ENCODE measurements at regions not wholly inside any gene's neighbourhood (a gene's known extent, or its start where the extent isn't known, plus 50 kb on each side); places are given as distances from the start of the nearest gene placed in this dataset.

DNA sequence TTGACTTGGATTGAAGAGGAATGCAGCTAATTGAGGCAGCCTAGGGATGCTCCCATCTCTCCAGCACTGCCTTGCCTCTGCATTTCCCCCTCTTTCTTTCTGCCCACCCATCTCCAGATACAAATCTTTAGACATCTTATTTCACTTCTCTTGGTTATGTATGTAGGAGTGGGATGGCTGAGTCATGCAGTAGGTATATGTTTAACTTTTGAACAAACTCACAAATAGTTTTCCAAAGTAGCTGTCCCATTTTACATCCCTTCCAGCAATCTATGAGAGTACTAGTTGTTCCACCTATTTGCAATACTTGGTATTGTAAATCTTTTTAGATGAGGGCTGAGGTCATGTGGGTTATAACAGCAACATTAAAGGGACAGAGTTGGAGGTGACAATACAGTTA is 329.9 kb downstream of the DYSF start:
- Histone ChIP-seq H2AFZ (ENCODE audit: control insufficient read depth, low read depth, low read length) (no peak overlapping the region), H3K9me3 (replicated peaks; ENCODE audit: control insufficient read depth, insufficient read depth, low read length) (no peaks in the 10 kb centered on the region), H4K20me1 (ENCODE audit: control insufficient read depth, insufficient read depth) (no peaks in the 10 kb centered on the region), H3K4me1 (ENCODE audit: control insufficient read depth, insufficient read depth, low read length) (no peaks in the 10 kb centered on the region), H3K9ac (ENCODE audit: control insufficient read depth, insufficient read depth, low read length) (no peak overlapping the region), H3K79me2 (ENCODE audit: control insufficient read depth, insufficient read depth, low read length) (no peaks in the 10 kb centered on the region), H3K4me3 (no peak overlapping the region), H3K27ac (ENCODE audit: control insufficient read depth, insufficient read depth) (no peak overlapping the region), H3K36me3 (ENCODE audit: control insufficient read depth in 2 of 2, insufficient read depth in 2 of 2, low read length in 1 of 2) (no peaks in the 10 kb centered on the region), H3K4me2 (ENCODE audit: control insufficient read depth, insufficient read depth) (no peak overlapping the region), H3K27me3 (replicated peaks in 1 of 2; ENCODE audit: control insufficient read depth in 2 of 2, insufficient read depth in 2 of 2, low read length in 1 of 2) (peaks cover 0 to 1% of the 10 kb centered on the region in 2 experiments; a peak in 2 of 4 replicates)
- CTCF ChIA-PET = interaction anchor here (1.1 kb wide), 1 partner anchor 14 kb away, joined by 4 read pairs; no protein-coding TSS in a partner anchor
- POLR2A ChIA-PET = no interaction called here
- intact Hi-C loops (cut with micrococcal nuclease; ENCODE audit: unreplicated experiment) = no loop called here
- TF ChIP-seq, protein P1, sequence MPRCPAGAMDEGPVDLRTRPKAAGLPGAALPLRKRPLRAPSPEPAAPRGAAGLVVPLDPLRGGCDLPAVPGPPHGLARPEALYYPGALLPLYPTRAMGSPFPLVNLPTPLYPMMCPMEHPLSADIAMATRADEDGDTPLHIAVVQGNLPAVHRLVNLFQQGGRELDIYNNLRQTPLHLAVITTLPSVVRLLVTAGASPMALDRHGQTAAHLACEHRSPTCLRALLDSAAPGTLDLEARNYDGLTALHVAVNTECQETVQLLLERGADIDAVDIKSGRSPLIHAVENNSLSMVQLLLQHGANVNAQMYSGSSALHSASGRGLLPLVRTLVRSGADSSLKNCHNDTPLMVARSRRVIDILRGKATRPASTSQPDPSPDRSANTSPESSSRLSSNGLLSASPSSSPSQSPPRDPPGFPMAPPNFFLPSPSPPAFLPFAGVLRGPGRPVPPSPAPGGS (IDR thresholded peaks at IDR 0.05; ENCODE audit: borderline replicate concordance, insufficient read depth, low read depth, low read length, poor library complexity, severe bottlenecking) = no peak
- TF ChIP-seq ZNF24 (IDR thresholded peaks at IDR 0.05) (no peak), FOS (IDR thresholded peaks at IDR 0.05; ENCODE audit: borderline replicate concordance, extremely low read depth, insufficient read length) (no peak), PAX8 (IDR thresholded peaks at IDR 0.05) (no peak), CHD1 (IDR thresholded peaks at IDR 0.05; ENCODE audit: low read depth, low read length) (no peak), RUNX3 (IDR thresholded peaks at IDR 0.05; ENCODE audit: low read length) (no peak), CBX5 (IDR thresholded peaks at IDR 0.05; ENCODE audit: low read depth) (no peak), SMAD1 (IDR thresholded peaks at IDR 0.05; ENCODE audit: low read depth, partially characterized antibody) (no peak), CHD2 (IDR thresholded peaks at IDR 0.05; ENCODE audit: borderline replicate concordance, low read depth, low read length) (no peak)
- TF ChIP-seq, protein P2, sequence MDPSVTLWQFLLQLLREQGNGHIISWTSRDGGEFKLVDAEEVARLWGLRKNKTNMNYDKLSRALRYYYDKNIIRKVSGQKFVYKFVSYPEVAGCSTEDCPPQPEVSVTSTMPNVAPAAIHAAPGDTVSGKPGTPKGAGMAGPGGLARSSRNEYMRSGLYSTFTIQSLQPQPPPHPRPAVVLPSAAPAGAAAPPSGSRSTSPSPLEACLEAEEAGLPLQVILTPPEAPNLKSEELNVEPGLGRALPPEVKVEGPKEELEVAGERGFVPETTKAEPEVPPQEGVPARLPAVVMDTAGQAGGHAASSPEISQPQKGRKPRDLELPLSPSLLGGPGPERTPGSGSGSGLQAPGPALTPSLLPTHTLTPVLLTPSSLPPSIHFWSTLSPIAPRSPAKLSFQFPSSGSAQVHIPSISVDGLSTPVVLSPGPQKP (IDR thresholded peaks at IDR 0.05; ENCODE audit: low read depth, low read length) = no peak
- TF ChIP-seq, protein P3, sequence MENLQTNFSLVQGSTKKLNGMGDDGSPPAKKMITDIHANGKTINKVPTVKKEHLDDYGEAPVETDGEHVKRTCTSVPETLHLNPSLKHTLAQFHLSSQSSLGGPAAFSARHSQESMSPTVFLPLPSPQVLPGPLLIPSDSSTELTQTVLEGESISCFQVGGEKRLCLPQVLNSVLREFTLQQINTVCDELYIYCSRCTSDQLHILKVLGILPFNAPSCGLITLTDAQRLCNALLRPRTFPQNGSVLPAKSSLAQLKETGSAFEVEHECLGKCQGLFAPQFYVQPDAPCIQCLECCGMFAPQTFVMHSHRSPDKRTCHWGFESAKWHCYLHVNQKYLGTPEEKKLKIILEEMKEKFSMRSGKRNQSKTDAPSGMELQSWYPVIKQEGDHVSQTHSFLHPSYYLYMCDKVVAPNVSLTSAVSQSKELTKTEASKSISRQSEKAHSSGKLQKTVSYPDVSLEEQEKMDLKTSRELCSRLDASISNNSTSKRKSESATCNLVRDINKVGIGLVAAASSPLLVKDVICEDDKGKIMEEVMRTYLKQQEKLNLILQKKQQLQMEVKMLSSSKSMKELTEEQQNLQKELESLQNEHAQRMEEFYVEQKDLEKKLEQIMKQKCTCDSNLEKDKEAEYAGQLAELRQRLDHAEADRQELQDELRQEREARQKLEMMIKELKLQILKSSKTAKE (IDR thresholded peaks at IDR 0.05; ENCODE audit: low read depth, poor library complexity, severe bottlenecking) = no peak
- in situ Hi-C loops (cut with MboI) = no loop called here
- ATAC-seq (no peak), FAIRE-seq (no peak), DNase-seq (ENCODE audit: low read depth, low spot score) (no peak)
- RAD21 ChIA-PET (ENCODE audit: unreplicated experiment) = no interaction called here
- BruUV-seq (replicated peaks) = no TSS peak
- SMC1A ChIA-PET (ENCODE audit: uncharacterized antibody, unreplicated experiment) = no interaction called here

Data from GM12878 (cell line).